GM12874 (cell line): ENCODE measurements at regions not wholly inside any gene's neighbourhood (a gene's known extent, or its start where the extent isn't known, plus 50 kb on each side); places are given as distances from the start of the nearest gene placed in this dataset.

Source experiments
- CTCF ChIP-seq: IDR thresholded peaks from 2 replicates; pipeline ENCODE4 v1.5.1; 2011; ENCODE audit warnings: low read depth, mild to moderate bottlenecking, control low read depth, low read length, moderate library complexity; ENCODE audit not compliant: insufficient read depth

- no peak for TF ChIP-seq CTCF
Observed at GRCh38 chr20:40279390-40279789, 409.6 kb downstream of the MAFB start.

GRCh38 chr20:40278673-40279072, 410.4 kb downstream of the MAFB start:
- TF ChIP-seq CTCF, result no peak

- no peak for TF ChIP-seq CTCF
Observed at GRCh38 chr20:40276301-40276700, 412.7 kb downstream of the MAFB start.

- TF ChIP-seq CTCF, result no peak
Observed at GRCh38 chr20:40275738-40276137, 413.3 kb downstream of the MAFB start.

GRCh38 chr20:40274912-40275533, 414.0 kb downstream of the MAFB start:
- no peak for TF ChIP-seq CTCF

GRCh38 chr20:40268321-40269075, 420.5 kb downstream of the MAFB start:
- TF ChIP-seq CTCF, result no peak

- TF ChIP-seq CTCF, result peak; percentile 24; the same call in 1 of the 2 replicates
Observed at GRCh38 chr20:40265825-40266533, 423.1 kb downstream of the MAFB start.
